ENCODE measurements at regions not wholly inside any gene's neighbourhood (a gene's known extent, or its start where the extent isn't known, plus 50 kb on each side); places are given as distances from the start of the nearest gene placed in this dataset.
A peak's percentile ranks its signal among the peaks of the same experiment; 100 is the strongest.

DNA sequence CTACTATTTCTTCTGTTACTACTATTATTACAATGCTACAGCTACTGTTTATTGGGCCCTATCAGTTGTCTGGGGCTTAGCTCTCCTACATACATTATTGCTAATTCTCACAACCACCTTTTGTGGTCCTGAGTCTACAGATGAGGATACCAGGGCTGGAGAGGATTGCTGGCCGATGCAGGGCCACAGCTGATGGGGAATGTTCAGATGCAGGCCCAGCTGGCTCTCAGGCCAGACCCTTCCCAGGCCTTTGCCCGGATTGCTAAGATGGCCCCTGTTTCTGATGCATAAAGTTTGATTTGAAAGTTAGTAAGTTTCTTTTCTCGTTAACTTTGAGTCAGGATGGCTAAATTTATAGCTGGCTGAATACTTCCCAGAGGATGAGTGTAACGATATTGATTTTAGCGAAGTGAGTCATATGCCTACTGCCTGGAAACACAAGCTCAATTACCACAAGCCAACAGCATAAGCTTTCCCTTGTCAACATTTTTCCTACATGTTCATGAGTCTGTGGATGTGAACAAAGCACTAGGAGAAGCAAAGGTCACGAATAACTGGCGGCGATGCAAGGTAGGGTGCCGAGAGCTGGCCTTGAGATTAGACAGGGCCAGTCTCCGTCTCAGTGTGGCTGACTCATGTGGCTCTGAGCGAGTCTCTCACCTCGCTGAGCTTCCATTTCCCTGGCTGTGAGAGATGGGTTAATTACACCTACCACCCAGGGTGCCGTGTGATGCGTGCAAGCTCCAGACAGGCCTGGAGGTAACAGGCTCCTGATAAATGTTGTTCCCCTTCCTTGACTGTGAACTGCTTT lies 111.0 kb downstream of the BEGAIN start:
- intact Hi-C loops (cut with DNase I; ENCODE audit: low total_unique reads) = no loop called here
- Histone ChIP-seq H3K27me3 (no peaks in the 10 kb centered on the region), H3K4me3 (no peak overlapping the region), H3K9me3 (no peaks in the 10 kb centered on the region), H3K4me1 (no peaks in the 10 kb centered on the region), H3K27ac (no peak overlapping the region), H3K36me3 (no peaks in the 10 kb centered on the region)
- TF ChIP-seq POLR2A (IDR thresholded peaks at IDR 0.05) = no peak
- TF ChIP-seq, protein P1, sequence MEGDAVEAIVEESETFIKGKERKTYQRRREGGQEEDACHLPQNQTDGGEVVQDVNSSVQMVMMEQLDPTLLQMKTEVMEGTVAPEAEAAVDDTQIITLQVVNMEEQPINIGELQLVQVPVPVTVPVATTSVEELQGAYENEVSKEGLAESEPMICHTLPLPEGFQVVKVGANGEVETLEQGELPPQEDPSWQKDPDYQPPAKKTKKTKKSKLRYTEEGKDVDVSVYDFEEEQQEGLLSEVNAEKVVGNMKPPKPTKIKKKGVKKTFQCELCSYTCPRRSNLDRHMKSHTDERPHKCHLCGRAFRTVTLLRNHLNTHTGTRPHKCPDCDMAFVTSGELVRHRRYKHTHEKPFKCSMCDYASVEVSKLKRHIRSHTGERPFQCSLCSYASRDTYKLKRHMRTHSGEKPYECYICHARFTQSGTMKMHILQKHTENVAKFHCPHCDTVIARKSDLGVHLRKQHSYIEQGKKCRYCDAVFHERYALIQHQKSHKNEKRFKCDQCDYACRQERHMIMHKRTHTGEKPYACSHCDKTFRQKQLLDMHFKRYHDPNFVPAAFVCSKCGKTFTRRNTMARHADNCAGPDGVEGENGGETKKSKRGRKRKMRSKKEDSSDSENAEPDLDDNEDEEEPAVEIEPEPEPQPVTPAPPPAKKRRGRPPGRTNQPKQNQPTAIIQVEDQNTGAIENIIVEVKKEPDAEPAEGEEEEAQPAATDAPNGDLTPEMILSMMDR (IDR thresholded peaks at IDR 0.05) = no peak
- no peak for DNase-seq

DNA sequence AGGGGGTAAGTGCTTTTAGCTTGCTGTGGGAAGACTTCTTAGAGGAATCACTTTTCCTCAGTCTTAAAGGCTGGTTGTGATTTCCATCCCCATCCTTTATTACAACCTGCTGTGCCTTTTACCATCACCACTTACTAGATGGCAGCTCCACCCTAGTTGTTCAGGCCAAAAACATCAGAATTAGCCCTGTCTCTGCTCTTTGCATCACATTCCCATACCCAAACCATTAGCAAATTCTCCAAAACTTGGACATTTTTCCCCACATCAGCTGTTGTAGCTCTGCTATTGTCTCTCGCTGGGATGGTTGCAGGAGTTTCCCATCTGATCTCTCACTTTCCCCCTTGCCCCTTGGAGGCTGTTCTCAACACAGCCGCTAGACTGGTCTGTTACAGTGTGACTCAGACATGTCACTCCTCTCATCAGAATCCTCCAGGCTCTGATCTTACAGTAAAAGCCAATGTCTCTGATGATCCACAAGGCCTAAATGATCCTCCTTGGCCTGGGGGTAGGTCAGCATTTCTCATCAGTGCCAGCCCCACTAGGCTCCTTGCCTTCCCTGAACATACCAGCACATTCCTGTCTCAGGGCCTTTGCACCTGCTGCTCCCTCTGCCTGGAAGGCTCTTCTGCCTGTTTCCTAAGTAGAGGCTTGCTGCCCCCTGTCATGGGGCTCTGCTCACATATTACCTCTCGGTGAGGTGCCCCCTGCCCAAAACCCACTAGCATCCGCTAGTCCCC lies 102.5 kb downstream of the BEGAIN start:
- intact Hi-C loops (cut with DNase I; ENCODE audit: low total_unique reads) = no loop called here
- no peaks in the 10 kb centered on the region for H3K4me1 ChIP-seq
- DNase-seq = no peak
- no peak overlapping the region for H3K27ac ChIP-seq
- TF ChIP-seq POLR2A (IDR thresholded peaks at IDR 0.05) = no peak
- TF ChIP-seq, protein P1 (IDR thresholded peaks at IDR 0.05) = no peak
- no peaks in the 10 kb centered on the region for H3K27me3 ChIP-seq
- no peaks in the 10 kb centered on the region for H3K9me3 ChIP-seq
- H3K4me3 ChIP-seq = no peak overlapping the region
- H3K36me3 ChIP-seq = no peaks in the 10 kb centered on the region

DNA sequence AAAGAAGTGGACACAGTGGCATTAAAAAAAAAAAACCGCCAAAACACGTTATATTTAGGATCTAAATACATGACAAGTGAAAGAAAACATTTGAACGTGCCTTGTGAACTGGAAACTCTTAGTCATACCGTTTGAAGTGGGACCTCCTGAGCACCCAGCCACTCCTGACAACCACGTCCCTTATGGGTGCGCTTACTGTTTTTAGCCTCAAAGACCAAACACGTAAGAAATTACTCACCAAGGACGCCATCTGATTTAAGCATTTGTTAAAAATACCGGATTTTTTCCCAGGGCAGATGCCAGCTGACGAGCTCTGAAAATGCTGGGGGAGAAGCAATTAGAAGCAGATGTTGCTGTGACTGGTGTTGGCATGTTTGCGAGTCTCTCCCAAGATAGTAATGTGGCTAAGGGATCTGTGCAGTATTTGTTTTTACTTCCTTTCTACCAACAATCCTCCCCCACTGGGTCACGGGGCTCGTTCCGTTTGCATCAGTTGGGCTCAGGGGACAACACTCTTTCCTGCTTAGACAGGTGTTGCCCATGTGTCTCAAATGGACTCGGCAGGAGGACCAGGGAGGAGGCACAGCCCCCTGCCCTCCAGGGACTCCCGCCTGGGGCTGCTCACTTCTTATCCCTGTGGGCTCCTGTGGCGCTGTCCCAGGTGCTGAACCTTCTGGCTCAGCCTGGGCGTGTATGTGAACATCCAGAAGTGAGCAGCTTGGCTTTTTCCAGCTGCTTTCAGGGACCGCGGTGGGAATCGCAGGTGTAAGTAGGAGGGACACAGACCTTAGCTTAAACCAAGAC lies 101.0 kb downstream of the BEGAIN start:
- intact Hi-C loops (cut with DNase I; ENCODE audit: low total_unique reads) = no loop called here

More for the DNA sequence above, 101.0 kb downstream of the BEGAIN start:
- DNase-seq = peak; percentile 55 to 67
- no peaks in the 10 kb centered on the region for H3K27me3 ChIP-seq
- TF ChIP-seq, protein P1 (IDR thresholded peaks at IDR 0.05) = no peak
- TF ChIP-seq POLR2A (IDR thresholded peaks at IDR 0.05) = no peak
- H3K36me3 ChIP-seq = no peaks in the 10 kb centered on the region
- no peaks in the 10 kb centered on the region for H3K4me1 ChIP-seq
- no peak overlapping the region for H3K27ac ChIP-seq
- H3K9me3 ChIP-seq = no peaks in the 10 kb centered on the region
- H3K4me3 ChIP-seq = no peak overlapping the region

All from uterus (tissue), 3 donors.